WI38 (cell line): ENCODE measurements at regions not wholly inside any gene's neighbourhood (a gene's known extent, or its start where the extent isn't known, plus 50 kb on each side); places are given as distances from the start of the nearest gene placed in this dataset.

Experiments
- H3K4me3 ChIP-seq: 2 replicates; pipeline ENCODE4 v1.5.1; 2011; ENCODE audit warnings: low read depth, mild to moderate bottlenecking, control low read depth, low read length
- TF ChIP-seq, protein P1 (sequence below): IDR thresholded peaks from 2 replicates; pipeline ENCODE4 v1.5.1; 2012; ENCODE audit warnings: low read depth, mild to moderate bottlenecking, control low read depth, low read length

DNA sequence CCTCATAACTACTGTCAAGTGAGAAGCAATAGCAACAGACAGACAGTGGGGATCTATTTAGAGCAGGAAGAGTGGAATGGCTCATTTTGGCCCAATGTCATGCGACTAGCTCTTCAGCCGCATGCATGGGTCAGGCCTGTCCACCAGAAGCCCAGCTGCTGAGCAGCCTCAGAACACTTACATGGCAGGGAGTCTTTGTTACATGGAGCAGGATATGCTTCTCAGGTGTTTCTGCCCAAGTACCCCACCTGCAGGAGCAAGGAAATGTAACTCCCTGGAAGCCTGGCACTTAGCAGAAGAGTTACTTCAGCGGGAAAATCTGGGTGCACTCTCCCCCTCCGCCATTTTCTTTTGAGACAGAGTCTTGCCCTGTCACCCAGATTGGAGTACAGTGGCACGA lies 73.5 kb upstream of the ARHGAP5 start:
- H3K4me3 ChIP-seq: no peak overlapping the region
- TF ChIP-seq, protein P1, sequence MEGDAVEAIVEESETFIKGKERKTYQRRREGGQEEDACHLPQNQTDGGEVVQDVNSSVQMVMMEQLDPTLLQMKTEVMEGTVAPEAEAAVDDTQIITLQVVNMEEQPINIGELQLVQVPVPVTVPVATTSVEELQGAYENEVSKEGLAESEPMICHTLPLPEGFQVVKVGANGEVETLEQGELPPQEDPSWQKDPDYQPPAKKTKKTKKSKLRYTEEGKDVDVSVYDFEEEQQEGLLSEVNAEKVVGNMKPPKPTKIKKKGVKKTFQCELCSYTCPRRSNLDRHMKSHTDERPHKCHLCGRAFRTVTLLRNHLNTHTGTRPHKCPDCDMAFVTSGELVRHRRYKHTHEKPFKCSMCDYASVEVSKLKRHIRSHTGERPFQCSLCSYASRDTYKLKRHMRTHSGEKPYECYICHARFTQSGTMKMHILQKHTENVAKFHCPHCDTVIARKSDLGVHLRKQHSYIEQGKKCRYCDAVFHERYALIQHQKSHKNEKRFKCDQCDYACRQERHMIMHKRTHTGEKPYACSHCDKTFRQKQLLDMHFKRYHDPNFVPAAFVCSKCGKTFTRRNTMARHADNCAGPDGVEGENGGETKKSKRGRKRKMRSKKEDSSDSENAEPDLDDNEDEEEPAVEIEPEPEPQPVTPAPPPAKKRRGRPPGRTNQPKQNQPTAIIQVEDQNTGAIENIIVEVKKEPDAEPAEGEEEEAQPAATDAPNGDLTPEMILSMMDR: no peak

DNA sequence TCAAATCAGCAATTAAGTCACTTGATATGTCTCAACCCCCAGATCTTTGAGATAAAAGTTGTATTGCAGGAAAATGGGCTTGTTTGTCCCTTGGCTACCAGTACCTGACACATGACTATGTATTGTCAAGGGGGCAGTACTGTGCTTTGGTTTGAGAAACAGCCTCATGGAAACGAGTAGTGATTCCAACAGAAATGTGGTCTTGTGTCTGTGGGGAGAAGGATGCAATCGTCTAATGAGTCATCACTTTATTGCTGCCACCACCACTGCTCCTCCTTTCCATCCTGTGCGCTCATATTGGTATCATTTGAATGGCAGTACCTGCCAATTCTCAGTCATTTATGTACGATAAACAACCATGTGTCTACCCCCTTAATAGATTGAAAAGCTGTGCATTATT lies 72.8 kb upstream of the ARHGAP5 start:
- TF ChIP-seq, protein P1: no peak
- H3K4me3 ChIP-seq: no peak overlapping the region

DNA sequence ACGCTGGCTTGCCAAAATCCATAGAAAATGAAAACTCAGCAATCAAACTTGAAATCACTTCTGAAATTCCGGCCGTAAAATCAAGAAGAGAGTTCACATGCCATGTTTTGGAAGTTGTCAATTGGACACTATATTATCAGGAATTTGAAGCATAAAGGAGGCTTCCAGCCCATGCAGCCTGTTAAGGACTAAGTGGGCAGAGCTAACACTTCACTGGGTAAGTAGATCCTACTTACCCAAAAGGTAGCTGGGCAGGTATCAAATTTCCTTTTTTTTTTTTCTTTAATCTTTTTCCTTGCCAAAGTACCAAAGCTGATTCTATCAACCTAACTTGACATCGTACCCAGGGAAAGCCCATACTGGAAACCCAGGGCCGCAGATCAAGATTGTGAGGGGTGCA lies 71.5 kb upstream of the ARHGAP5 start:
- H3K4me3 ChIP-seq: no peak overlapping the region
- TF ChIP-seq, protein P1: no peak

DNA sequence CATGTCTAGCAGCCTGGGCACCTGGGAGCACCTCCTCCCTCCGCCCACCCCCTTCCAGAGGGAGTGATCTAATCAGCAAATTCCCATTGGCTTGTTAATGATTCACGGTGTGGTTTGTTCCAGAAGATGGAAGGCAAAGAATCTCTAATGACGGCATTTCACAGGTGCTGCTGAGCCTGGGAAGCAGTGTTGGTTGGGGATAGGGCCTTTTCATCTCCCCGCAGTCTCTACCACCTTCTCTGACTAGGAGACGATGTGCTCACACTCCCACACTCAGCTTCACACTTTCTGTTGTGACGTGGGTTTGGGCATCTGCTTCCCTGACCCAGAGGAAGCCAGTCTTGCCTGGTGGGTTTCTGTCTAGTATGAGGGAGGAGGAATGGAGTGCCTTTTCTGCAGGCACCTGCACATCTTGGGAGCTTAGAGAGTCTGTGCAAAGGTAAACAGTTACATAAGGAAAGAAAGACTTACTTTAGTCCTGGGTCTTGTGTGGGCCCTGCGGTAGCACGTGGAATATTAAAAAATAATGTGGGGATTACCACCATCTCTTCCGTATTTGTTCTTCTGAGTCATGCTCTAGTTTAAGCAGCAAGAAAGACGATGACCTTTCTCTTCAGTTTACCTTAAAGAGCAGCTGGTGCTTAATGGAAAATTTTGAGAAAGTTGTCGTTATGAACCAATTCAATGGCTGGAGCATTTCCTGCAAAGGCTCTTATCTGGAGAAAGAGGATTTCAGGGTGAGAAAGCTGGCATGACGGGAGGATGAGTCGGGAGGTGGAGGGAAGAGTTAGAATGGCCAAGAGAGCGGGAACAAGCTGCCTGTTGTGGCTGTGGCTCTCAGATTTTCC lies 70.6 kb upstream of the ARHGAP5 start:
- no peak overlapping the region for H3K4me3 ChIP-seq

DNA sequence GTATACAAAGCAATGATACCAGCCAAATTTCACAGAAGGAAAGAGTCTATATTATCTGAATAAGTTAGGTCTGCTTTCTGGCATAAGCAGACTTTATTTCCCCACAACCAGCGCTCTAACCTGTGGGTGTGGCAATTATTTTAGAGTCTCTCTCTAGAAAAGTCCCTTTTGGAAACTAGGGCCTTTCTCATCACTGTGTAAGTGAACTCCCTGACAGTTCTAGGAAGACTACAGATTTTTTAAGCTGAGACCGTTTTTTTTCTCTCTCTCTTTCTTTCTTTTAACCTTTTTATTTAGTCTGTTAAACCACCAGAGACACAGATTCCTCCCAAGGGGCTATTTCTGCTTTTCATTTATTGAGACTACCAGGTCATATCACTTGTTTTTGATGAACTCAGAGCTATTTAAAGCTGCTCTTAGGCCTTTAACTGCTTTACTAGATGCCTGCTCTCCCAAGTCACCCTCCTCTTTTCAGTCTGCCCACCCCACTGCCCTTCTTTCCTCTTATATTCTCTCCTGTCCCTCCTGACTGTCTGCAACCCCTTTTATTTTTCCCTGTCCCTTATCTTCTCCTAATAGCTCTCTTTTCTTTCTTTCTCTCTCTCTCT lies 69.2 kb upstream of the ARHGAP5 start:
- no peak overlapping the region for H3K4me3 ChIP-seq
- TF ChIP-seq, protein P1: no peak

More for the DNA sequence above, 70.6 kb upstream of the ARHGAP5 start:
- TF ChIP-seq, protein P1: no peak

DNA sequence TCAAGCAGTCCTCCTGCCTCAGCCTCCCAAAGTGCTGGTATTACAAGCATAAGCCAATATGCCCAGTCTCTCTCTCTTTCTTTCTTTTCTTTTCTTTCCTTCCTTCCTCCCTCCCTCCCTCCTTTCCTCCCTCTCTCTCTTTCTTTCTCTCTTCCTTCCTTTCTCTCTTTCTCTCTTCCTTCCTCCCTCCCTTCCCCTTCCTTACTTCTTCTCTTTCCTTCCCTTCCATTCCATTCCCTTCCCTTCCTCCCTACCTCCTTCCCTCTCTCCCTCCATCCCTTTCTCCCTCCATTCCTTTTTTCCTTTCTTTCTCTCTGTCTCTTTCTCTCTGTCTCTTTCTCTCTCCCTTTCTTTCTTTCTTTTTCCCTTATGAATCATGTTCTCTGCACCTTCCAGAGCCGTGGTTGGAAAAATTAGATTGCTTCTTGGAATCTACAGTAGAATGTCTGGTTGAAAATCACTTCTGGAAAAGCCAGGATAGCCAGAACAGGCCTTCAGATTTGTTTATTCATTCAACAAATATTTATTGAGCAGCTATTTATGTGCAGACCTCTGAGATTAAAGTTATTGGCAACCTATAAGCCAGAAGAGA lies 68.4 kb upstream of the ARHGAP5 start:
- no peak overlapping the region for H3K4me3 ChIP-seq
- TF ChIP-seq, protein P1: no peak
